NCI-H510A treated with DMSO at 0.1 percent for 48 hours (cell line): ENCODE measurements at regions not wholly inside any gene's neighbourhood (a gene's known extent, or its start where the extent isn't known, plus 50 kb on each side); places are given as distances from the start of the nearest gene placed in this dataset.

Source experiments
- DNase-seq: peaks from one replicate; lab custom pipeline; 2025; lab: John Stamatoyannopoulos, UW

DNA sequence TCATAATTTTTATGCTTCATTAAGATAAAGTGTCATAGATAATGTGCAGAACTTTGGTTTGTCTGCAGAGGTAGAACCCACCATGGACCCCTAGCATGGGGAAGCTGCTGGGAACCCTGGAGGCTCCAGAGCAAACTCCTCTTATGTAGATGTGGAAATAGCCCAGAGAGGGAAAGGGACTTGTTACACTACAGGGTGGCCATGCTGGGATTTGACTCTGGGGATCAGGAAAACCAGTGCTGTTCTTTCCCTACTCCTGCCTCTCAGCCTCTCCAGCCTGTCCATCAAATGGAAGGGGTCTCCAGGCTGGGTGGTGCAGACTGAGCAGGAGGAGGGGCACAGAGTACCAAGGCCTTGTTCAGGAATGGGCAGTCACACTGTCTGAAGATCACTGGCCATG lies 54.2 kb downstream of the MSX1 start:
- no peak for DNase-seq

DNA sequence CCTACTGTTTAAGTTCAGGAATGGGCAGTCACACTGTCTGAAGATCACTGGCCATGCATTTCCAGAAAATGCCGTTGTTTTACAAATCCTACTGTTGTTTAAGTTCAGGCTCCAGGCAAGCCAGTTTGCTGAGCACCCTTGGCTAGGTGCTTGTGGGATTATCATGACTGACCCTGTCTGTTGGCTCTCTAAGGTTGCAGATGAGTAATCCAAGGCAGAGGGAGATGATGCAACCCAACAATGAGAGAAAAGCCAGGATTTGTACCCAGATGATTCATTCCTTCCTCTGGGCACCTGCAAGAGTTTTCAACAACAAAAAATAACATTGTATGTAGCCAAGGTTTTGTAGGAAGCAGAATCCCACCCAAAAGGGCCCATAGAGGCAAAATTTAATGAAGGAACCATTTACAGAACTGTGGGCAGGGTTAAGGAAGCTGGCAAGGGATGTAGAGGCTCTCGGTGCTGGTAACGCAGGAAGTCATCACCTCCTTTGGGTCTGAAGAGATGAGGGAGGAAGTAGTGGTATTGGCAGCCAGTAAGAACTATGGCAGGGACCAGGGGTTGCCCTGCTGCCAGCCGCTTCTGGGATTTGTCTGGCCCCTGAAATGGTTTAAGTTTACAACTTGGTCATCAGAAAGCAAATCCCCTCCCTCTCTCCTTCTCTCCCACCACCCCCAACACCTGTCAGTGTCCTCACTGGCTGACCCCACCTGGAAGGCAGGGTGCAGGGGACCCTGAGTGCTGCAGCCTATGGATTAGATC lies 54.8 kb downstream of the MSX1 start:
- DNase-seq, result no peak

- DNase-seq, result no peak
Observed at GRCh38 chr4:4914965-4915845, 55.7 kb downstream of the MSX1 start.

- DNase-seq, result no peak
Observed at GRCh38 chr4:4918067-4918466, 58.6 kb downstream of the MSX1 start.

- no peak for DNase-seq
Observed at GRCh38 chr4:4919927-4920326, 60.5 kb downstream of the MSX1 start.

DNA sequence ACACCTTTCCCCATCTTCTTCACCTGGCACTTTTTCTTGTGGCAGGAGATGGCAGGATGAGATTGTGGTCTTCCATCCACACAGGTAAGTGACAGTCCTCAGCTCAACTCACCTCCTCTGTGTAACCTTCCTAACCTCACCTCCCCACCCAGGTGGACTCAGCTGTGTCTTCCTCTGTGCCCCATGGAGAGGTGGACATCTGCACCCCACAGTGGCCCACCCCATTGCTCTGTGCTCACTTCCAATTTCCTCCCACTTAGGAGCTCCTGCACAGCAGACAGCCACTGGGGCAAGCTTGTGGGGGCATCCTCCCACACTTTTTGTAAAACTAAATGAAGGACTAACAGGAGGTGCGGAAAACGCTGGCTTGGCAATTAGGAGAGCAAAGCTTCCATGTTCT lies 61.6 kb downstream of the MSX1 start:
- no peak for DNase-seq

DNA sequence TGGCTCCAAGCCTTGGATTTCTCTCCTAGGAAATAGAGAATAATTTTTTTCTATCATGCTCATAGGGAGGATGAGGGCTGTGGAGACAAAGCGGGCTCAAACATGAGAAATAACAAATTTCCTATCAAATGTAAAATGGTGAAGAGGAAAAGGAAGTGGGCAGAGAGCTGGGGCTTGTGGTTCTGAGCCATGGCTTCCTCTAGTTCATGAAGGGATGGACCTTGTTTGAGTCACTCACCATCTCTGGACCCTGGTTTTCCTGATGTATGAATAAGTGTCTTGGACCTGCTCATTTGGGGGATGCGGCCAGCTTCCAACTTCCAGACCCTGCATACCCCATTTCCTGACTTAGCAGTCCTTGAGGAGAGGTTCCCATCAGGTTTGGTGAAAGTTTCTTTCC lies 63.0 kb downstream of the MSX1 start:
- DNase-seq, result no peak

GRCh38 chr4:4923201-4923600 lies 63.7 kb downstream of the MSX1 start:
- no peak for DNase-seq

DNA sequence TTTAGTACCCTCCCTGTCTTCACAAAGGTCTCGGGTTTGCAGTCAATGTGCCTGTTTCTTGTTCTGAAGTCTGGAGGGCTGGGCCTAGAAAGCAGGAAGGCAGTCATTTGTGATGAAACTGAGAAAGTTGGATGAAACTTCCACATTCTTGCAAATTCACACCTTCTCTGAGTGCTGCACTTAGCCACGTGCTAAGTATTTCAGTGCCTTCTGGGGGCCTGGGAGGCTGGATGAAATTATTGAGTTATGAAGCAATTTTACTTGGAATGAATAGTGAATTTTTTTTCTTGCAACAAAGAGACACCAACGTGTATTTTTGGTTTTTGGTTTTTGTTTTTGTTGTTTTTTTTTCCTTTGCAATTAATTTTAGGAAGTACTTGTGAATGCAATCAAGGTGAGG lies 71.2 kb downstream of the MSX1 start:
- DNase-seq, result no peak

DNA sequence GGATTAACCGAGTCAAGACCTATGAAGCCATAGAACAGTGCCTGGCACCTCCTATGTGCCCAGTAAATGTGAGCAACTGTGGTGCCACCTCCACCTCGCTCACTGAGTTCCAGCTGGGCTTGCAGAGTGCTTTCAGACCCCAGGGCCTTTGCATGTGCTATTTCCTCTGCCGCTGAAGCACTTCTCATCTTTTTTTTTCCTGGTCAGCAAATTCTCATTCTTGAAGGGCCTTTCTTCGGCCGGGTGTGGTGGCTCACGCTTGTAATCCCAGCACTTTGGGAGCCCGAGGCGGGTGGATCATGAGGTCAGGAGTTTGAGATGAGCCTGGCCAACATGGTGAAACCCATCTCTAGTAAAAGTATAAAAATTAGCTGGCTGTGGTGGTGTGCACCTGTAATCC lies 76.5 kb downstream of the MSX1 start:
- DNase-seq, result no peak

GRCh38 chr4:4937926-4938325 lies 78.5 kb downstream of the MSX1 start:
- DNase-seq, result no peak

DNA sequence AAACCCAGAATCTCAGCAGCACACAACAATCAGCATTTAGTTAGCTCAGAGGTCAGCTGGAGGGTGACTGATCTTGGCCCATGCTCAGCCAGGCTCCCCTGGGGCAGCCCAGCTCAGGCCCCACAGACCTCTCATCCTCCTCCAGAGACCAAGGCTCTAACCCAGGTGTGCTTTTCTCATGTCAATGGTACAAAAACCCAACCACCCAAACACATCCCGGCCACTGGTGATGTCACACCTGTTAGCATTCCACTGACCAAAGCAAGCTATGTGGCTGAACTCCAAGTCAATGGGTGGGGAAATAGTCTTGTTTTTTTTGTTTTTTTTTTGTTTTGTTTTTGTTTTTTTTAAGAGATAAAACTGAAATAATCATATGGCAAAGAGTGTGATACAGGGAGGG lies 77.5 kb downstream of the CYTL1 start:
- DNase-seq, result no peak

DNA sequence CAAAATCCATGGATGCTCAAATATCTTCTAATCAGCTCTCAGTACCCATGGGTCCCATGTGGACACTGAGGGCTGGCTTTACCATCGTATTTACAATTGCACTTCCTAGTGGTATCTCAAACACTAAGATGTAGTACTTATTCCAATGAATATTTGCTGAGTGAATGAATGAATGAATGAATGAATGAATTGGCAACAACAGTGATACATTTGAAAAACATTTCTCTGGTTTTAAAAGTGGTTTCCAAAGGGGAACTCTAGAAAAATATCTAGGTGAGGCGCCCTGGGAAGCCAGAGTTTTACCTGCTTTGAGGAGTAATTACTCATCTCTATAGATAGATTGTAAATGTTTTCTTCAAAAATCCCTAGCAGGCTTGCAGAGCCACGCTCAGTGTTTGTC lies 76.6 kb downstream of the CYTL1 start:
- DNase-seq, result no peak

GRCh38 chr4:4945021-4945420 lies 74.2 kb downstream of the CYTL1 start:
- no peak for DNase-seq

- no peak for DNase-seq
Observed at GRCh38 chr4:4945829-4946228, 73.4 kb downstream of the CYTL1 start.

DNA sequence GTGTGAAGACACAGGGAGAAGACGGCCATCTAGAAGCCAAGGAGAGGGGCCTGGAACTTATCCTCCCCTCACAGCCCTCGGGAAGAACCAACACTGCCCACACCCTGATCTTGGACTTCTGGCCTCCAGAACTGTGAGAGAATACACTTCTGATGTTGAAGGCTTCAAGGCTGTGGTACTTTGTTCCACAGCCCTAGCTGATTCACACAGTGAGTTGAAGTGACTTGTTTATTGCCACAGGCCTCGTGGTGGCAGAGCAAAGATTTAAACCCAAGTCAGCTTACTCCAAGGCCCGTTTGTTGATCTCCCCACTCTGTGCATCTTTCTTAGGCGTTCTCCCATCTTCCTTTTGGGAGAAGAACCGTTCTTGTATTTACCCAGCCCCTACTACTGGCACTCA lies 72.8 kb downstream of the CYTL1 start:
- no peak for DNase-seq

DNA sequence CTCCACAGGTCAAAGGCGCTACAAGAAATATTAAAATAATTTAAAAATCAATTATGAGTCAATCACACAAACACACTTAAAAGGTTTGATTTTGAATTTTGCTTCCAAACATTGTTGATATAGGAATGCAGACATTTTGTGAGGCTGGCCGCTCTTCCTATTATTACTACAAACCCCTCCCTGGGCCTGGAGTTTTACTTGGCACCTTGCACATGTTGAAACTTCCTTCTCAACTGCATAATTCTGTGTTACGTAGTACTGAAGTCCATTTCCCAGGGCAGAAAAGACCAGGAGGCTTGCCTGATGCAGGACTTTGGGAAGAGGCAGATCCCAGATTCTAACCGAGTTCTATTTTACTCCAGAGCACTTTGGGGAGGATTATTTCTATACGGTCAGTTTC lies 71.5 kb downstream of the CYTL1 start:
- DNase-seq, result no peak

DNA sequence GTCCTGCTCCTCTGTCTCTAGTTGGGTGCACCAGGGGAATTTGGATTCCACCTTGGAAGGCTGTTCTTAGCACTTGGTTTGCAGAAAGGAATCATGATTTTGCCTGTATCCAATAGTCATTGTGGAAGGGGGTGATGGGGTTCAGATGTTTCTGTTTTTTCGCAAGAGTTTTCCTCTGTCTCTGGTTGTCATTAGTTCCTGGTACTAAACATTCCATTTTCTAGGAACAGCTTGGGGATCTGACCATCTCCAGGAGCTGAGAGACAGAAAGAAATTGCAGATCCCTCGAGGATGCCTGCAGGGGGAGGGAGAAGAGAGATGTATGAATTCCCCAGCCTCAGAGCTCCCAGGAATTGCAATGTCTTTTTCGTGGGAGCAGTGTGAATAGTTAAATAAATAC lies 70.9 kb downstream of the CYTL1 start:
- no peak for DNase-seq

GRCh38 chr4:4950561-4951290 lies 68.5 kb downstream of the CYTL1 start:
- no peak for DNase-seq

DNA sequence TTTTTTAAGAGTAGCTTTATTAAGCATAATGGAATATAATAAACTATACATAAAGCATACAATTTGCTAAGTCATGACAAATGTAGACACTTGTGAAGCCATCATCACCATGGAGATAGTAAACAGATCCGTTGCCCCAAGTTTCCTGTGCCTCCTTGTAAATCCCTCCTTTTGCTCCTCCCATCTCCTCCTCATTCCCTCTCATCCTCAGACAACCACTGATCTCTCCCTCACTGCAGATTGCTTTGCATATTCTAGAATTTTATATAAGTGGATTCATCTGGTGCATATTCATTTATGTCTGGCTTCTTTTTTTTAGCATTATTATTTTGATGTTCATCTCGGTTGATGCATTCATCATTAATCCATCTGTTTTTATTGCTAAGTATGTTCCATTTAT lies 67.0 kb downstream of the CYTL1 start:
- DNase-seq, result no peak

- peak; percentile 13 for DNase-seq
Observed at GRCh38 chr4:4959344-4960074, 59.7 kb downstream of the CYTL1 start.

GRCh38 chr4:4960574-4960973 lies 58.7 kb downstream of the CYTL1 start:
- DNase-seq, result no peak
